Right hindlimb (tissue), 1 donor: ENCODE measurements at regions not wholly inside any gene's neighbourhood (a gene's known extent, or its start where the extent isn't known, plus 50 kb on each side); places are given as distances from the start of the nearest gene placed in this dataset.
"Not testable (repeated sequence)": the region's sequence is repeated elsewhere in the genome, so short reads cannot be mapped to it uniquely, and the experiment has no call there.

Source experiments
- DNase-seq: peaks from one replicate; pipeline ENCODE4 v3.0.0-alpha.2; 2018

DNA sequence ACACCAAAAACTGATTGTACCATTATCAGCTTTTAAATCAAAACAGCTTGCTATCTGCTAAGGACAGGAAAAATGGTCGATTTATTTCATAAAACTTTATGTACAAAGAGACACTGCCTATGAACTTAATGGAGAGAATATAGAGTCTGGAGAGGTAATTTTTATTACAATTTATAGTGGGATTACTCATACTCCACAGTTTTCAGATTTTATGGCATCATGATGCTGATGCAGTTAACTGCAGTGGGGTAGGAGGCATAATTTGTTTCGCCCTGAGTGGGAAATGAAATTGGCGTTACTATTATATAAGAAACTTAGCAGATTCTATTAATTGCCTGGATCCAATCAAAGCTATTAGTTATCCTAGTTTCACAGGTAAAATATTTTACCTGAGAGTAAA, 301.4 kb downstream of the KLF12 start:
- DNase-seq, result no peak

- DNase-seq, result no peak
Measured at GRCh38 chr13:73832128-73832588, 302.0 kb downstream of the KLF12 start.

GRCh38 chr13:73829416-73829815, 304.8 kb downstream of the KLF12 start:
- no peak for DNase-seq

GRCh38 chr13:73828811-73829210, 305.4 kb downstream of the KLF12 start:
- no peak for DNase-seq

GRCh38 chr13:73827434-73827833, 306.8 kb downstream of the KLF12 start:
- no peak for DNase-seq

DNA sequence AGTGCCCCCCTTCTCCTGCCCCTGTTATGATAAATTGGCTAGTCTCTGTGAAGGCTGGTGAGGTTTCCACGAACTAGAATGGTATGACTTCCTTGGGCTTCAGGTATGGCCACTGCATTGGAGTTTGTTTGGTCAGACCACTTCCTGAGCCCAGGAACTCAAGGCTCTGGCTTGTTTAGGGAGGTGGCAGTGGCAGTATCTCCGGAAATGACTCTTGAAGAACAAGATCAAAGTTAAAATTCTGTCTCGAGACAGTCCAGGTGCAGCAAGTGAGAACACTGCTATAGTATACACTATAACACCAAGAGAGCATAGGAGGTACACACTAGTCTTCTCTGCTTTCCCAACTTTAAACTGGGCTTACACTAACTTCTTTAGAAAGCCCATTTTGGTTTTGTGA, 309.1 kb downstream of the KLF12 start:
- DNase-seq, result no peak

DNA sequence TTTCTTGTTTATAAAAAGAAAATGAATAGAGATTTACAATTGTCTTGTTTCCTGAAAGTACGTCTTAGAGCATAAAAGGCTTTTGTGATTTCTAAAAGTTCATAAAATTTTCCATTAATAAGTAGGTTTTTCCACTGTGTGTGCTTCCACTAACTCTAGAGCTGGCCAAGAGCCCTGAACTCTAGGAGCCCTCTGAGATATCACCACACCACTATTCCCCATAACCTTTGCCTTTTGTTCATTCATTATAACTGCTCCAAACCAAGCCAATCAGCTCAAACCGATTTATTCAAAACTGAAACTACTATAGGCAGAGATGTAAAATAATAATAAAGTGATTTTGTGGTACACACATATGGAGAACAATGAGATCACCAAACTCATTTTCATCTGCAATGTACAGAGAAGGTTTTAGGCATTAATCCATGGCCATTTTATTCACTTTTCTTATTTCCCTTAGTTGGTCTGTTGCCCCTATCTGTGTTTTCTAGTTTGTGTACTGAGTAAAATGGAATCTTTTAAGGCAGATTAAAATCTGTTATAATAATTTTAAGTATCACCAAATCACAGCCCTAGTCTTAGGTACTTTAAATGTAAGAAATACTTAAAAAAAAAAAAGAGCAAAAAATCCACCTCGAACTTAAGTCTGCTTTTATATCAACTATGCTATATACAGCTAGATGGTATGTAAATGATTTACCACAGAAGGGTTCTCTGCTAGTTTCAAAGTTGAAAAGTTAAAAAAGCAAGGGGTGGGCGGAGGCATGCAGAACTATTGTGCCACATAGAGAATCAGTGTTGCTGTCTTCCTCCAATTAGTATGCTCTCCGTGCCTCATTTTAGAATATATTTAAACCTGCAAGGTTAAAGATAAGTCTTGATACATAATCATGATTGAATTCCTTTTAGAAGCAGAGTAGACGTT, 311.3 kb downstream of the KLF12 start:
- DNase-seq, result no peak

GRCh38 chr13:73820688-73821087, 313.5 kb downstream of the KLF12 start:
- no peak for DNase-seq

DNA sequence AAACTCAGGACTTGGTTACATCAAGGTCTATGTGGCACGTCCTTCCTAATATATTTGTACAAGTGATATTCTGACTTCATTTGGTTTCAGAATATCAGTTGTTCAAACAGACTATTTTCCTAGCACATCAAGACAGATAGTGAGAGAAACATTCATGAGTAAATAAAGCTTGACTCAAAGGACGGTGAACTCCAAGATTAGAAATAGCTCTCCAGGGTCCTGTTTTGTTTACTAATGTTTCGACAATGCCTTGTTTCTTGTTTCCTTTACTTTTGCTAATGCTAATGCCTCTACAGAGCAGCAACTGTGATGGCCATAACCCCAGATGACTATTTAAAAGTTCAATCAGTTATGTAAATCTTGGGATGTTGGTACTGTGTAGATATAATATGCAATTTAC, 313.9 kb downstream of the KLF12 start:
- no peak for DNase-seq

DNA sequence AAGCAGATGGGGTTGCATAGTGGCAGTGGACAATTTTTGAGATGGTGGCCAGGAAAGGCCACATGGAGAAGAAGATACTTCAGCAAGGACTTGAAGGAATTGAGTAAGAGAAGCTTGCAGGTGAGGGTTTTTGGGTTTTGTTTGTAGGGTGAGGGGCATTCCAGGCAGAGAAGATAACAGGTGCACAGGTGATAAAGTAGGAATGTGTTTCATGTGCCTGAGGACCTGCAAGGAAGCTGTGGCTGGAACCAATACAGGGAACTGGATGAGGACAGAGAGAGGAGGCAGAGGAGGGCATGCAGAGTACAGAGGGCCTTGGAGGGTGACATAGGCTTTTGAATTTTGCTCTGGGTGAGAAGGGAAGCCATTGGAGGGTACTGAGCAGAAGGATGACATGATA, 314.5 kb downstream of the KLF12 start:
- DNase-seq, result no peak

DNA sequence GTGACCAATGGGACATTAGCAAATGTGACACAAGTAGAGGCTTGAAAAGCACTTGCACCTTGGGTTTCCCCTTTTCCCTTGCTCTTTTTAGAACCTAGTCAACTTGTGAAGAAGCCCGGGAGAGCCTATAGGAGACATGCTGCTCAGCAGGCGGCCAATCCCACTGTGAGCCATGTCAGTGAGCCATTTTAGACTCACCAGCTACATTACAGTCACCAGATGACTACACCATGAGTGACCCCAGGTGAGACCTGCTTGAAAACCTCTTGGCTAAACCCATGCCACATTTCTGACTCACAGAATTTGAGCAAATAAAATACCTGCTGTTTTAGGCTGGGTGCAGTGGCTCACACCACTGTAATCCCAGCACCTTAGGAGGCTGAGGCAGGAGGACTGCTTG, 317.5 kb downstream of the KLF12 start:
- DNase-seq, result no peak

DNA sequence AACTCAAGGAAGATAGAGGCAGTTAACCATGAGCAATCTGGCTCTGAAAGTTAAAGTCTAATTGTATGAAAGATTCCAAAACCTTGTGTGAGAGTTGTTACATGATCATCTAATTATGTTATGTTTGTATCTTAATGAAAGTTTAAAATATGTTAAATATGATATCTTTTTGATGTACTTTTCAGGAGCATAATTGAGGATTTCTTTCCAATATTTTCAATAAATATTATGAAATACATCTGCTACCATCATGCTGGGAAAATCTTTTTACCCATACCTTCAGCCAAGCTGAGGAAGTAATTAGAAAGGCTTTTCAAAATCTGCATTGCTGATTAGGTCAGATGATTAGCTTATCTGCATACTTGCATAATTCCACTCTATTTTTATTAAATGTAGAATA, 318.4 kb downstream of the KLF12 start:
- no peak for DNase-seq

DNA sequence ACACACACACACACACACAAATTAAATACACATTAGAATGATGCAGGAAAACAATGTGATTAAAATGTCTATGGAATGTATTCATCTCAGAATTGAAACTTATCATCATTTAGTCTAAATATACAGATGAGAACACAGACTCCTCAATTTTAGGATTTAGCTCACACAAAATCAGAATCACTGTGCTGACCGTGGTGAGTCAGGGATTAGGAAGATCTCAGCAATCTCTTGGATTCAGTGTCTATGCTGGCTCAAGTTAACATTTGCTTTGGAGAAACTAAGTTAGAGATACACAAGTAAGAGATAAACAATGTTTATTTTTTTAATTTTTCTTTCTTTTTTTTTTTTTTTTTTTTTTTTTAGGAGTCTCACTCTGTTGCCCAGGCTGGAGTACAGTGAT, 323.6 kb downstream of the KLF12 start:
- no peak for DNase-seq

DNA sequence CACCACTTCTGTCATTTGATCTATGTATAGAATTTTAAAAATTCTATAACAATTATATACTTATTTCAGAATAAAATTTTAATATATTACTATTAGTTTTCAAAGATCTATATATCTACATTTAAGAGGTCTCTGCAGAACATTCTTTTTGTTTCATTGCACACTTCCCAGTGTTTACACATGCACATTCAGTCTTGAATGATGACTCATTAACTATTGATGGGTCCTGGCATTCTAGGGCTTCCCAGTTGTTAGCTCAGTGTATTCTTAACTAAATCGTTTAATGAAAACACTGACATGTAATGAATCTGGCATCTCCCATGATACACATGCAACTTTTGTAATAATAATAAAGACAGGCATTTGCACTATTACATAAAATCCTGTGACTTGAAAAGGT, 324.6 kb downstream of the KLF12 start:
- no peak for DNase-seq

- no peak for DNase-seq
Measured at GRCh38 chr13:73808318-73808717, 325.9 kb downstream of the KLF12 start.

GRCh38 chr13:73805326-73805958, 328.8 kb downstream of the KLF12 start:
- not testable (repeated sequence) for DNase-seq

DNA sequence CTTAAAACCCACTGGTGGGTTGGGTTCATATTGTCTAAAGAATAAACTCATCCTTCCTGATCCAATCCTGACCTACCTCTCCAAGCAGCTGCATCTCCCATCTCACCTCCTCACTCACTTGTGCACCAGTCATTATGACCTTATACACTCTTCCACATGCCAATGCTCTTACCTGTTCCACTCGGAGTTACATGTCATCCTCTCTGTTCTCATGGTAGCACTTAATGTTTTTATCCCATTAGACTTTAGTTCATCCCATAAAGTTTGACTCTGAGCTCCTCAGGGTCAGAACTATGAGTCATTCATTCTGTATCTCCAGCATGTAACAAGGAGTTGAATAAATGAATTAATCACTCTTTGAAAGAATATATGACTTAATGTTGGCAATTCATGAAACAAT, 330.2 kb downstream of the KLF12 start:
- no peak for DNase-seq

DNA sequence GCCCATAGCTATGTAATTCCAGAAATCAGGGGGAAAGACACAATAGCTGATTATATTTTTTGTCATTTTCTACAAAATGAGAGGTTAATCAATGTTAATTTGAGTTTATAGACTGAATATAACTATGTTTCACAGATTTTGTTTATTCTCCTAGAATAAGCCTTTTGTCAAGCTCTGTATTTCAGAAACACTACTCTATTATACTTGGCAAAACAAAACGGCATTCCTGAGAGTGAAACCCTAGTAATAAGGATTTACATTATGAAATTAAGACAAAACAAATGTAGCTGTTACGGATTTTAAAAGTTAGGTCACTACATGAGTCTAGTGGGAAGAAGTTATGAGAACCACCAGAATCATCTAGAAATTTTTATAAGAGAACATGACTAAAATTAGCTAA, 334.2 kb downstream of the KLF12 start:
- DNase-seq, result no peak

DNA sequence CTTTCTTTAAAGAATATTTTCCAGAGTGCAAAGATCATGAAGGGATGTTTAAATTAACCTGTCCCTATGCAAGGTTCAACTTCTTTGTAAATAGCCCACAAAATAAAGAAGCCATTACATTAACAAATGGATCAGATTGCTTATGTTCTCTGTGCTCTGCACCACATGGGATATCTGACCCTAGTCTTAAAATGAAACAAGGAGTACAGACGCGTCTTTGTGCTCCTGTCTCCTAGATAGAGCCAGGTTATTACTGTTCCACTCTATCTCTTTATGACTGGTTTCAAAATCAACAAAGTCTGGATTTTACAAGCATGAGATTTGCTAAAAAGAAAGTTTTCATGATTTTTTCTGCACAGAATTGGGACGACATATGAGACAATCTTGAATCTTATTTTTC, 339.4 kb downstream of the KLF12 start:
- no peak for DNase-seq

DNA sequence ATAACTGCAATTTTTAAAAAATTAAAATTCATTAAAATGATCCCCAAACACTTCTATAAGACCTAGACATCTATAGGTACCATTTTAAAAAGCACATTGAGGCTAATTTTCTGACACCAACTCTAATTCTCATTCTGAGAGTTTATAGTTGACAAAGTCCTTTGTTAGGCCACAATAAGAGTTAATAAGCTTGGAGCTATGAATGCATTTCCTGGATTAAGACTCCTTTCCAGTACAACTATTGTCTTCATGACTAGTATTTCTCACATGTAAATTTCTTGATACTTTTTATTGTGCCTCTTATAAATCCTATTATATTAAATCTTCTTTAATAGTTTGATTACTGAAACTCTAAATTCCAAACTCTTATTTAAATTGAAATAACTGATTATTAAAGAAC, 340.8 kb downstream of the KLF12 start:
- no peak for DNase-seq

DNA sequence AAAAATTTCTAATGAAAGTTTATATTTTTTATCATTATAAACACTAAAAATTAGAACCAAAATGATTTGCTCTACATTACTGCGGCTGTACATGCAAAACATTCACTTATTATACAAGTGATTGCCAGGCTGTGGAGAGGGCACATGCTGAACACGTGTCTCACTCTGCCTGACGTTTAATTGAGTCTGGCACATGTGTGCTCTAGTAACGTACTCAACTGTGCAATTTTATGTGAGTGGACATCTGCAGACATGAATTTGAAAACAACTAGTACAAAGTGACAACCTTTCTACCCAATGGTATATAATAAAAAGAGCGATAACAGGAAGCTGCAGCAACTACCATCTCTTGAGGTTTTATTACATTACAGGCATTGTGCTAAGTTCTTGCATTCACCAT, 341.4 kb downstream of the KLF12 start:
- no peak for DNase-seq

- no peak for DNase-seq
Measured at GRCh38 chr13:73782450-73783449, 351.5 kb downstream of the KLF12 start.

DNA sequence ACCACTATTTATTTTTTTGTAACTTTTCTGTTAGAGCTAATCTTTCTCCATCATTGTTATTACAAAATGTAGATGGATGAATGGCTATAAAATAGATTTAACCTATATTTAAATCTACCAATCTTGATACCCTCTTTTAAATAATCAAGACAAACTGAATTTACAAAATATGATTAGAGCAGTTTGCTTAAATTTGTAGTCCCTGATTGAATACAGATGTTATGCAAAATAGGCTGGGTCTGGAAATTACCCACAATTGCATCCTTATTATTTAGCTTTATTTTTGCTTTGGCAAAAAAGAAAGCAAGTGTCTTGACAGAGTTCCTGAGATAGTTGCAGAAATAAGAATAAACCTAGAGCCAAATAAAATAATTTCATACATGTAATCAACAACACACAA, 352.8 kb downstream of the KLF12 start:
- DNase-seq, result no peak
